ENCODE measurements at regions not wholly inside any gene's neighbourhood (a gene's known extent, or its start where the extent isn't known, plus 50 kb on each side); places are given as distances from the start of the nearest gene placed in this dataset.

- DNase-seq (ENCODE audit: low read depth, low spot score) = no peak
Measured at GRCh38 chr20:58019027-58019849, 209.2 kb downstream of the ANKRD60 start.

GRCh38 chr20:58018590-58018989 lies 209.9 kb downstream of the ANKRD60 start:
- no peak for DNase-seq (ENCODE audit: low read depth, low spot score)

GRCh38 chr20:58017970-58018530 lies 210.4 kb downstream of the ANKRD60 start:
- DNase-seq (ENCODE audit: low read depth, low spot score) = no peak

- no peak for DNase-seq (ENCODE audit: low read depth, low spot score)
Measured at GRCh38 chr20:58017231-58017969, 211.1 kb downstream of the ANKRD60 start.

- no peak for DNase-seq (ENCODE audit: low read depth, low spot score)
Measured at GRCh38 chr20:58016779-58017178, 211.7 kb downstream of the ANKRD60 start.

GRCh38 chr20:58014628-58015315 lies 213.7 kb downstream of the ANKRD60 start:
- DNase-seq (ENCODE audit: low read depth, low spot score) = no peak

GRCh38 chr20:58012731-58013510 lies 215.5 kb downstream of the ANKRD60 start:
- no peak for DNase-seq (ENCODE audit: low read depth, low spot score)

- no peak for DNase-seq (ENCODE audit: low read depth, low spot score)
Measured at GRCh38 chr20:58011947-58012610, 216.4 kb downstream of the ANKRD60 start.

- DNase-seq (ENCODE audit: low read depth, low spot score) = no peak
Measured at GRCh38 chr20:58011106-58011946, 217.1 kb downstream of the ANKRD60 start.

- no peak for DNase-seq (ENCODE audit: low read depth, low spot score)
Measured at GRCh38 chr20:58010666-58011065, 217.8 kb downstream of the ANKRD60 start.

- no peak for DNase-seq (ENCODE audit: low read depth, low spot score)
Measured at GRCh38 chr20:58010186-58010585, 218.3 kb downstream of the ANKRD60 start.

- no peak for DNase-seq (ENCODE audit: low read depth, low spot score)
Measured at GRCh38 chr20:58008866-58009265, 219.6 kb downstream of the ANKRD60 start.

- DNase-seq (ENCODE audit: low read depth, low spot score) = no peak
Measured at GRCh38 chr20:58008413-58008812, 220.0 kb downstream of the ANKRD60 start.

- no peak for DNase-seq (ENCODE audit: low read depth, low spot score)
Measured at GRCh38 chr20:58007947-58008346, 220.5 kb downstream of the ANKRD60 start.

- no peak for DNase-seq (ENCODE audit: low read depth, low spot score)
Measured at GRCh38 chr20:58006346-58007316, 221.8 kb downstream of the ANKRD60 start.

GRCh38 chr20:58005581-58006345 lies 222.7 kb downstream of the ANKRD60 start:
- DNase-seq (ENCODE audit: low read depth, low spot score) = no peak

- DNase-seq (ENCODE audit: low read depth, low spot score) = no peak
Measured at GRCh38 chr20:58004900-58005299, 223.6 kb downstream of the ANKRD60 start.

- no peak for DNase-seq (ENCODE audit: low read depth, low spot score)
Measured at GRCh38 chr20:58004146-58004545, 224.3 kb downstream of the ANKRD60 start.

Measured in ELF-1 (cell line).